ENCODE measurements at regions not wholly inside any gene's neighbourhood (a gene's known extent, or its start where the extent isn't known, plus 50 kb on each side); places are given as distances from the start of the nearest gene placed in this dataset.
"Not testable (repeated sequence)": the region's sequence is repeated elsewhere in the genome, so short reads cannot be mapped to it uniquely, and the experiment has no call there.

DNA sequence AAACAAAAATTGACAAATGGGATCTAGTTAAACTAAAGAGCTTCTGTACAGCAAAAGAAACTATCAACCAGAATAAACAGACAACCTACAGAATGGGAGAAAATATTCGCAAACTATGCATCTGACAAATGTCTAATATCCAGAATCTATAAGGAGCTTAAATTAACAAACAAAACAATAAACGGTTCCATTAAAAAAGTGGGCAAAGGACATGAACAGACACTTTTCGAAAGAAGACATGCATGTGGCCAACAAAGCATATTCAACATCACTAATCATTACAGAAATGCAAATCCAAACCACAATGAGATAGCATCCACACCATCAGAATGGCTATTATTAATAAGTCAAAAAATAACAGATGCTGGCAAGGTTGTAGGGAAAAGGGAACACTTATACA, 50.5 kb upstream of the MED13L start:
- DNase-seq, result not testable (repeated sequence)

DNA sequence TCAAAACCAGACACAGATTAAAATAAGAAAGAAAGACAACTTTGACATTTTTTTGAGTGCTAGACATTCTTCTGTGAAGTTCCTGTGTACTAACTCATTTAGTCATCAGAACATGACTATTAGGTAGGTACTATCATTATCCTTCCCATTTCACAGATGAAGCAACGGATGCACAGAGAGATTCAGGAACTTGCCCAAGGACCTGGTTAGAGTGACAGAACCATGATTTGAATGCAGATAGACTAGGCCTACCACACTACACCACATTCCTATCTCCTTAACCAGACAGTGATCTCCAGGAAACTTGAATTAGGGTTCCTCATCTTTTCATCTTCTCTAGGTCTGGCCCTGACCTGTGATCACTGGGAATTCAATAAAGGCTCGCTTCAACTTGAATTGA, 54.4 kb upstream of the MED13L start:
- DNase-seq, result no peak

DNA sequence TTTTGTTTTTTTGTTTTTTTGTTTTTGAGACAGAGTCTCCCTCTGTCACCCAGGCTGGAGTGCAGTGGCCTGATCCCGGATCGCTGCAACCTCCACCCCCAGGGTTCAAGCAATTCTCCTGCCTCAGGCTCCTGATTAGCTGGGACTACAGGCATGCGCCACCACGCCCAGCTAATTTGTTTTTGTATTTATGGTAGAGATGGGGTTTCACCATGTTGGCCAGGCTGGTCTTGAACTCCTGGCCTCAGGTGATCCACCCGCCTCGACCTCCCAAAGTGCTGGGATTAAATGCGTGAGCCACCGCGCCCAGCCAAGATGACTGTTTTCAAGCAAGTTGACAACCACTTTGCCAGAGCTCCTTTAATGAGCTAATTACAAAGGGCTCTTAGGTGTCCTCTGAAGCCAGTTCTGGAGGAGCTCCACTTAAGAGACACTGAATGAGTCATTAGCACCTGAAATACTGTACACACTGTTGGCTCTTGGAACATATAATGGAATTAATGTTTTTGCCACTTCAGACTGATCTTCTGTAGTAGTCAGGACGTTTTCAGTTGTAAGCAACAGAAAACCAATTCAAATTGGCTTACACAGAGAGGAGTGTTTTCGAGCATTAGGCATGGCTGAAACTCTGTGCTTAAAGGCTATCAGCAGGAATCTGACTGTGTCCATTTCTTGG, 55.4 kb upstream of the MED13L start:
- DNase-seq, result no peak

GRCh38 chr12:116333402-116333801, 55.9 kb upstream of the MED13L start:
- DNase-seq, result no peak

GRCh38 chr12:116336542-116337065, 59.1 kb upstream of the MED13L start:
- DNase-seq, result no peak

DNA sequence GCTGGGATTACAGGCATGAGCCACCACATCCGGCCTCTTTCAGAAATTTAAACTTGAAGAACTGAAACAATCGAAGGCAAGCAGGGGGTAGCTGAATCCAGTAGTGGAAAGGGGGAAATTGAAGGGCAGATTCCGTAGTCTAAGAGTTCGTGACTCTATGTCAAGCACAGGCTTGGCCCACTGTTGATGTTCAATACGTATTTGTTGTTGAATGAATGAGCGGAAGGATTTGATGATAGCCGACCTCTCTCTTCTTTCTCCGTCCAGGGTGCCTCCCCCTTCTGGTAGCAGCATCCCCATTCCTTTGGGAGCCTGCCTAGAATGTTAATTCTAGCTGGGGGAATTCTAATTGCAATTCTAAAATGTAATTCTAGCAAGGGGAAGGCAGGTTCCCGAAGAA, 59.8 kb upstream of the MED13L start:
- no peak for DNase-seq

DNA sequence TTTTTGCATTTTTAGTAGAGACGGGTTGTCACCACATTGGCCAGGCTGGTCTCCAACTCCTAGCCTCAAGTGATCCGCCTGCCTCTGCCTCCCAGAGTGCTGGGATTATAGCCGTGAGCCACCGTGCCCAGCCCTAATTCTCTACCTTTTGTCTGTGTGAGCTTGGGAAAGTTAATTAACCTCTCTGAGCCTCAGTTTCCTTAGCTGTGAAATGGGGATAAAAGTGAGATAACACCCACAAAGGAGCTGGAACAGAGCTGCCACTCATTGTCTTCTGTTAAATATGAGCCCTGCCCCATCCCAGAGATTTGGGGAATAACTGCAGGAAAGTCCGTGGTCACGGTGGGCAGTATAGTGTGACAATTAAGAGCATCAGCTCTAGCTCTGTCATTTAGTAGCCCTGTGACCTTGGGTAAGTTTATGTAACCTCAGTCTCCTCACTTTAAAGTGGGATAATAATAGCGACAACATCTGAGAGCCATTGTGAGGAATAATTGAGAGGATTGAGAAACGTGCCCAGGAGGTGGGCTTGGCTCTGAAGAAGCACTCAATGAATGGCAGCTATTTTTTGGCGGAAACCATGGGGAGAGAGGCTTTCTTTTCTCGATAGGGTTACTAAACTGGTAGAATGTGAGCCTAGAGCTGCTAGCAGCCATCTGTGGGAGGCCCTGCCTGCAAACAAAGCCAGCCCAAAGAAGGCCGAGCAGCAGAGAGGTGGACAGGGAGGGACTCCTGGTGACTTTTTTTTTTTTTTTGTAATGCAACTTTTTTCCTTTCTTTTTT, 60.8 kb upstream of the MED13L start:
- no peak for DNase-seq

GRCh38 chr12:116339062-116339461, 61.6 kb upstream of the MED13L start:
- no peak for DNase-seq

GRCh38 chr12:116339800-116340371, 62.4 kb upstream of the MED13L start:
- no peak for DNase-seq

- DNase-seq, result no peak
Measured at GRCh38 chr12:116343331-116343884, 65.9 kb upstream of the MED13L start.

DNA sequence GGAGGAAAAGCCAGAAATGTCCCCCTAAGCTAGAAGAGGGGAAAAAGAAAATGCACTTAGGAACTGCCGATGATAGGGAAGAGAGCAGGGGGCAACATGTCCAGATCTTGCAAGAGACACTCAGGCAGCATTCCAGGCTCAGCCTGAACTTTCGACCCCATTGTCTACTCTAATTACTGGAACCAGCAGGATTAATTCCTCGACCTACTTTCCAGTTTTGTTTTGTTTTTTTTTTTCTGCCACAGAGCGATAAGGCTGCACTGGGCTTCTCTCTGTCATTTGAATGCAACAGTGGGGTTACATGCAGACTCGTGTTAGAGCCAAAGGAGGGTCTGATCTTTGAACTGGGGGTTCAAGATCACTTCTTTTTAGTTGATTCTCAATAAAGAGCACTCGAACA, 68.7 kb upstream of the MED13L start:
- no peak for DNase-seq

DNA sequence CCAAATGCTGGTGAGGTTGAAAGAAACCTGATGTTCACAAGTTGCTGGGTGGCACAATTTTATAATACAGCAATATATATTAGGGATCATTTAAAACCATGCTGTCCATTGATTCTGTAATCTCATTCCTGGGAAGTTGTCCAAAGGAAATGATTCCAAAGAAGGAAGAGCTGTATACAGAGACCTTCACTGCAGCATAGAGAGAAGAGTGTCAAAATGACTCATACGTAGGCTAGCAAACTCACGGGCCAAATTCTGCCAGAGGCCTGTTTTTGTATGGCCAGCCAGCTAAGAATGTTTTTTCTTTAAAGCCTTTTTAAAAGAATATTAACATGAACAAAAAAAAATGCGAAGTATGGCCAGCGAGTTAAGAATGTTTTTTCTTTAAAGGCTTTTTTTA, 69.2 kb upstream of the MED13L start:
- no peak for DNase-seq

GRCh38 chr12:116347265-116347664, 69.8 kb upstream of the MED13L start:
- no peak for DNase-seq

DNA sequence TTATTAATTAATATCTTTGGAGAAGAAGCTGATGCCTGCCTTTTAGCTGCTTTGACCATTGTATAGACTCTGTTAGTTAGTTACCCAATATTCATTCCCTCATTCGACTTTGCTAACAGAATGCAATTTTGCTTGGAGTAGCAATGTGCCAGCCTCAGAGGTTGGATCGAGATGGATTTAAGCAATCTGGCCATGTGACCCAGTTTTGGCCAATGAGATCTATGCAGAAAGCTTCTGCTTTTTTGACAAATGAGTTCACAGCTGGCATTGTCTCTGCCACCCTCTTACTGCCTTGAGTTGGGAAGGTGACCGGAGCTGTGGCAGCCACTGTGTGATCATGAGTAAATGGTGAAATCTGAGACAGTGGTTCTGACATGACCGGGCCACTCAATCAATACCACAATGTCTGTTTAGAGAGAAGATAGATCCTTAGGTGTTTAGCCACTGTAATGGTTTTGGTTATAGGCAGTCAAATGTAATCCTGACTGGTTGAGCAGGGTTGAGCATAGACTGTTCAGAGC, 74.9 kb upstream of the MED13L start:
- no peak for DNase-seq

- DNase-seq, result no peak
Measured at GRCh38 chr12:116353958-116354357, 76.5 kb upstream of the MED13L start.

- no peak for DNase-seq
Measured at GRCh38 chr12:116354534-116354933, 77.0 kb upstream of the MED13L start.

DNA sequence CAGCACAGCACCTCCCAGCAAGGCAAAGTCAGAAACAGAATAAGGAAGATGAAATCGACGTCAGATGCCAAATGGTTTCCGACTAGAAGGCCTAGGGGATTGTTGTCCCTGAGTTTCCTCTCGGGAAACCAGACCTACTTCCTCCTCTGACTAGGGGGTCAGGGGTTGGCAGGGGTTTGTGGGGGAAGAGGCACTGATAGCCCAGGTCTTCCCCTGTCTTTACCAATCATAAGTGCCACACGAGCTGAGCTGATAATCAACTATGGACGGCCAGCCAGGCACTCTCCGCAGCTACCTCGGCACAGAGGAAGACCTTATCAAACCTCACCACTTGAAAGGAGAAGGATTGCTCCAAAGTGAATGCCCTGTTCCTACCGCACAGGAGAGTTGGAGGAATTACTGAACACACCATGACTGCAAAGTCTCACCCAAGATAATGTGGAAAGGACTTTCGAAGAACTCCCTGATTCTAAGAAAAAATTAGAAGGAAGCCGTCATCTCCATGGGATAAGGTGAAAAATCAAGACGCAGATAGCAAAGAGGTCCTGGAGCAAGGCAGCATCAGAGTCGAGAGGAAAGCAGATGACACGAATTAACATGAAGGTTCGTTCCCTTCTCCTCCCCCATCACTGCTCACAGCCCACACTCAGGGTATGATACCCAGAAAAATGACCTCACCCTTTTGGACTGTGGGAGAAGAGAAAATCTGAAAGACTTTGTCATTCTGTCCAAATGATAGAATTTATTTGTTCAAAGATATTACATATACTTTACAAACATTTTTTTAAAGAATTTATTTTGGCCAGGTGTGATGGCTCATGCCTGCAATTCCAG, 77.7 kb upstream of the MED13L start:
- DNase-seq, result no peak

GRCh38 chr12:116358536-116358892, 81.0 kb upstream of the MED13L start:
- no peak for DNase-seq

DNA sequence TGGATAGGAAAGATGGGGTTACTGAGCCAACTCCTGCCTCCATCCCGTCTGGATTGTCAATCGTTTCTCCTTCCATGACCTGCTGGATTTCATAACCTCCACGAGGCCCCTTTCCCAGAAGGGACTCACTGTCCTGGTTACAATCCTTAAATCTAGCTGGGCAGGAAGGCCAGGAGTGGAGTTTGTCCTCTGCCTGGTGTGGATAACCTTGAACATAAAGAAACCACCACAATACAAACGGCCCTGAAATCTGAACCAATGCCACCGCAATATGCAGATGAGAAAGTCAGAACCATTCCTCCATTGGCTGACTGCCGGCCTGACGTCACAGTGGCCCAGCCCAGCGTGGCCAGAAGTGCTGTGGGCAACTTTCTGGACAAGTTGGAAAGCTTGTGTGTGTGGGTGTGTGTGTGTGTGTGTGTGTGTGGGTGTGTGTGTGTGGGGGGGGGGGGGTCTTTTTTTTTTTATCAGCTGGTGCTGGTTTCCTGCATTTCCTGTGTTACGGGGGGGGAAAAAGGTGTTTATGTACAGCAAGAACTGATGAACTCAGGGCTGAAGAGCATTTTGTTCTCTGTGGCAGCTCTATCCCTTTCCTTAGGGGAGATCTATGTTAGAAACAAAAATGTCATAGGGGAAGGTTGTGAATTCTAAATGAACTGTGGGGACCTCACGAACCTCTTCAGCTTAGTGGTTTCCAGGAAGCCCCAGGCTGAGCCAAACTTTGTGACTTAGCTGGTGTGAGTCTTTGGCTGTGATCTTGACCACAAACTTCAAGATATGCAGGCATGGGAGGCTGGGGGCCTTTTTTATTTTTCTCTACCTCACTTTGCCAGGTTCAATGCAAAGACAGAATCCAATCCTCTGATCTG, 81.6 kb upstream of the MED13L start:
- peak; percentile 58 for DNase-seq

DNA sequence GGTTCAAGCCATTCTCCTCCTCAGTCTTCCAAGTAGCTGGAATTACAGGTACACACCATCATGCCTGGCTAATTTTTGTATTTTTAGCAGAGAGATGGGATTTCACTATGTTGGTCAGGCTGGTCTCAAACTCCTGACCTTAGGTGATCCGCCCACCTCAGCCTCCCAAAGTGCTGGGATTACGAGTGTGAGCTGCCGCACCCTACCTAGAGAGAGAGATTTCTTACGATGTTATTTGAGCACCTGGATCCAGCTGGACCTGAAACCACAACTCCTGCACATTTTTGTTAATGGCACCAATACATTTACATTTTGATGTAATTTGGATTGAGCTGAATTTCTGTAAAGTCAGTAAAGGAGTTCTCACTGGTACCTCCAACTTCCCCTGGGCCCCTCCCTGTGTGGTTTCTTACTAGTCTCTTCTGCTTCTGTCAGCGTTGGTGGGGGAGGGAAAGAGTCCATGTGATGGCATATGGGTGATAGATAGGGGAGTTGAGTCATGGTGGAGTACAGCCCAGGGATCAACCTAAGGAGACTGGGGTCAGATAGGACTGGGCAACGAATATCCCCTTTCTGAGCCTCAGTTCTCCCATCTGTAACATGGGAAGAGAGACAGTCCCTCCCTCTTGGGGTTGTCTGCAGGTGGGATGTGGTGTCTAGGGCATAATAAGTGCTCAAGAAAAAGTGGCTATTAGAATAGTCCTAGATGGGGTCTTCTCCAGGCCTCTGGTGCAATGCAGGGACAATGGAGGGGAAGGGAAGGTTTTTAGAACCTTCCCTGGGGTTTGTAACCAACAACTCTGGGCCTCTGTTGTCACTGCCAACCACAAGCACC, 83.3 kb upstream of the MED13L start:
- DNase-seq, result no peak

All from NCI-H1092 (cell line).